Uterus (tissue), 2 donors: ENCODE measurements at regions not wholly inside any gene's neighbourhood (a gene's known extent, or its start where the extent isn't known, plus 50 kb on each side); places are given as distances from the start of the nearest gene placed in this dataset.

Source experiments
- POLR2A ChIP-seq, 2 donors: fragments of 450-650 bp; IDR thresholded peaks; one replicate each; pipeline ENCODE4 v1.6.1; 2016; ENCODE audit warnings: antibody characterized with exemption in 2 of 2, mild to moderate bottlenecking in 1 of 2, moderate library complexity in 1 of 2
- TF ChIP-seq, protein P1 (sequence below), 4 experiments: fragments of 200-600 bp in 2 of 4; fragments of 450-650 bp in 2 of 4; sonication (generic) in 2 of 4; IDR thresholded peaks; one replicate each; pipeline ENCODE4 v1.5.1; 2016 to 2019; ENCODE audit warnings: antibody characterized with exemption in 4 of 4, mild to moderate bottlenecking in 2 of 4, moderate library complexity in 1 of 4

DNA sequence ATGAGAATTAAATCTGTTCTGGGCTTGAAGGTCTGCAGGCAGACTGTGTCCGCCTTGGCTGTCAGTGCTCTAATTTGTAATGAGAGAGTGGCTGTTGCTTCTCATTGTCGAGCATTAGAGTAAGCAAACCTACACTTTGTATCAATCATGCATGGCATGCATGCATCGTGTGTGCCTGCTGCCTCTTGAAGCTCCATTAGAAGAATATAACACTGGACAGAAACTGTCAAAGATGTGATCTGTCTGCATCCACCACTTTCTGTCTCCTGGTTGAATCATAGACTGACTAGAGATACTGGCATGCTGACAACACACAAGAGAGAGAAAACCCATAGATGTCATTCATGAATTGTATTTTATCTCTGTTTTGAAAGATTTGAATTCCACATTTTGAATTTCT, 275.0 kb upstream of the NXPH2 start:
- TF ChIP-seq, protein P1, sequence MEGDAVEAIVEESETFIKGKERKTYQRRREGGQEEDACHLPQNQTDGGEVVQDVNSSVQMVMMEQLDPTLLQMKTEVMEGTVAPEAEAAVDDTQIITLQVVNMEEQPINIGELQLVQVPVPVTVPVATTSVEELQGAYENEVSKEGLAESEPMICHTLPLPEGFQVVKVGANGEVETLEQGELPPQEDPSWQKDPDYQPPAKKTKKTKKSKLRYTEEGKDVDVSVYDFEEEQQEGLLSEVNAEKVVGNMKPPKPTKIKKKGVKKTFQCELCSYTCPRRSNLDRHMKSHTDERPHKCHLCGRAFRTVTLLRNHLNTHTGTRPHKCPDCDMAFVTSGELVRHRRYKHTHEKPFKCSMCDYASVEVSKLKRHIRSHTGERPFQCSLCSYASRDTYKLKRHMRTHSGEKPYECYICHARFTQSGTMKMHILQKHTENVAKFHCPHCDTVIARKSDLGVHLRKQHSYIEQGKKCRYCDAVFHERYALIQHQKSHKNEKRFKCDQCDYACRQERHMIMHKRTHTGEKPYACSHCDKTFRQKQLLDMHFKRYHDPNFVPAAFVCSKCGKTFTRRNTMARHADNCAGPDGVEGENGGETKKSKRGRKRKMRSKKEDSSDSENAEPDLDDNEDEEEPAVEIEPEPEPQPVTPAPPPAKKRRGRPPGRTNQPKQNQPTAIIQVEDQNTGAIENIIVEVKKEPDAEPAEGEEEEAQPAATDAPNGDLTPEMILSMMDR (IDR thresholded peaks at IDR 0.05) = no peak
- no peak for TF ChIP-seq POLR2A (IDR thresholded peaks at IDR 0.05)
